ENCODE measurements at regions not wholly inside any gene's neighbourhood (a gene's known extent, or its start where the extent isn't known, plus 50 kb on each side); places are given as distances from the start of the nearest gene placed in this dataset.

- no peak overlapping the region for H3K27ac ChIP-seq
- no peak for TF ChIP-seq CTCF (conservative IDR thresholded peaks at IDR 0.05)
Measured at GRCh38 chr12:125690841-125691240, 625.6 kb downstream of the AACS start.

- TF ChIP-seq CTCF (conservative IDR thresholded peaks at IDR 0.05) = no peak
- no peak overlapping the region for H3K27ac ChIP-seq
Measured at GRCh38 chr12:125696054-125696453, 630.8 kb downstream of the AACS start.

- no peak overlapping the region for H3K27ac ChIP-seq
- no peak for TF ChIP-seq CTCF (conservative IDR thresholded peaks at IDR 0.05)
Measured at GRCh38 chr12:125704803-125705202, 639.6 kb downstream of the AACS start.

- H3K27ac ChIP-seq = no peak overlapping the region
- no peak for TF ChIP-seq CTCF (conservative IDR thresholded peaks at IDR 0.05)
Measured at GRCh38 chr12:125720961-125721360, 655.7 kb downstream of the AACS start.

GRCh38 chr12:125734137-125734536, 668.9 kb downstream of the AACS start:
- peak; percentile 47; the same call in 1 of the 2 replicates for TF ChIP-seq CTCF (conservative IDR thresholded peaks at IDR 0.05)
- H3K27ac ChIP-seq = no peak overlapping the region

- no peak for TF ChIP-seq CTCF (conservative IDR thresholded peaks at IDR 0.05)
- H3K27ac ChIP-seq = no peak overlapping the region
Measured at GRCh38 chr12:125738211-125738610, 673.0 kb downstream of the AACS start.

- no peak overlapping the region for H3K27ac ChIP-seq
- no peak for TF ChIP-seq CTCF (conservative IDR thresholded peaks at IDR 0.05)
Measured at GRCh38 chr12:125742413-125742812, 677.2 kb downstream of the AACS start.

- no peak for TF ChIP-seq CTCF (conservative IDR thresholded peaks at IDR 0.05)
- no peak overlapping the region for H3K27ac ChIP-seq
Measured at GRCh38 chr12:125744201-125744600, 679.0 kb downstream of the AACS start.

Data from VCaP (cell line).